ENCODE measurements at regions not wholly inside any gene's neighbourhood (a gene's known extent, or its start where the extent isn't known, plus 50 kb on each side); places are given as distances from the start of the nearest gene placed in this dataset.

DNA sequence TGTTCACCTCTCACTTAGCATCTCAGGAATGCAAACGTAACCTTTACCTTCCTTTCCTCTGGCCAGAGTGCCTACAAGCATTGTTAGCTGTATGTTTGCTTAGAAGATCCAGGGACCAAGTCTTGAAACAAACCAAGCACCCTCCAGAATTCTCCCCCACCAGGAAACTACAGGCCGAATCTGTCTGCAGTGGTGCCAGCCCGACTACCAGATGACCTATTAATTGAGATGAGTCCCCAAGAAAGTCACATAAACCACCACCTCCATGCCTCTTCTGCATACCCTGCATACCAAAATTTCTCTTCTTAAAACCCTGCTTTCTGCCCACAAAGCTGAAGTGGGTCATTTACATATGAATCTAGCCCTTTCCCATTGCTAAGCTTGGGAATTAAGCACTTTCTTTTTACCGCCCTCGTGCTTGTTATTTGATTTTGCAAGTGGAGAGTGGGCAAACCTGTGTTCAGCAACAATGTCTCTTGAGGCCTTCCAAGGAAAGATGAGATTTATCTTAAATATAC is 1239.1 kb downstream of the CDH12 start:
- TF ChIP-seq, protein P1, sequence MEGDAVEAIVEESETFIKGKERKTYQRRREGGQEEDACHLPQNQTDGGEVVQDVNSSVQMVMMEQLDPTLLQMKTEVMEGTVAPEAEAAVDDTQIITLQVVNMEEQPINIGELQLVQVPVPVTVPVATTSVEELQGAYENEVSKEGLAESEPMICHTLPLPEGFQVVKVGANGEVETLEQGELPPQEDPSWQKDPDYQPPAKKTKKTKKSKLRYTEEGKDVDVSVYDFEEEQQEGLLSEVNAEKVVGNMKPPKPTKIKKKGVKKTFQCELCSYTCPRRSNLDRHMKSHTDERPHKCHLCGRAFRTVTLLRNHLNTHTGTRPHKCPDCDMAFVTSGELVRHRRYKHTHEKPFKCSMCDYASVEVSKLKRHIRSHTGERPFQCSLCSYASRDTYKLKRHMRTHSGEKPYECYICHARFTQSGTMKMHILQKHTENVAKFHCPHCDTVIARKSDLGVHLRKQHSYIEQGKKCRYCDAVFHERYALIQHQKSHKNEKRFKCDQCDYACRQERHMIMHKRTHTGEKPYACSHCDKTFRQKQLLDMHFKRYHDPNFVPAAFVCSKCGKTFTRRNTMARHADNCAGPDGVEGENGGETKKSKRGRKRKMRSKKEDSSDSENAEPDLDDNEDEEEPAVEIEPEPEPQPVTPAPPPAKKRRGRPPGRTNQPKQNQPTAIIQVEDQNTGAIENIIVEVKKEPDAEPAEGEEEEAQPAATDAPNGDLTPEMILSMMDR (IDR thresholded peaks at IDR 0.05): no peak

DNA sequence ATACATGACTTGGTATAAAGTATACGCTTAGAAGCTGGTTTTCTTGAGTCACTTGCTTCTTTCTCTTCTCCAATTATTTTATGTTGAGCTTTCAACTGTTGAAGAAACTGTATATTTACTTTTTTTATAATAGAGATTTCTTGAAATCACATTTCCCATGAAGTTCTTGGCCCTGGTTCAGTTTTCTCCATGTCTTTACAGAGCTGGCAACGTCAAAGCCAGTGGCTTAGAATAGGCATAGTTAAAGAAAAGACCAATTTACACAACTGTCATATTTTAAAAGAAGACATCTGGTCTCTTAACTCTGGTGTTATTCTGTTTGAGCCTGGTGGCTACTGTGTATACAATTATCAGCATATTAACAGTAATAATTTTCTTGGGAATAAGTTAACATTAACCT is 1249.3 kb downstream of the CDH12 start:
- TF ChIP-seq, protein P1 (IDR thresholded peaks at IDR 0.05): no peak

DNA sequence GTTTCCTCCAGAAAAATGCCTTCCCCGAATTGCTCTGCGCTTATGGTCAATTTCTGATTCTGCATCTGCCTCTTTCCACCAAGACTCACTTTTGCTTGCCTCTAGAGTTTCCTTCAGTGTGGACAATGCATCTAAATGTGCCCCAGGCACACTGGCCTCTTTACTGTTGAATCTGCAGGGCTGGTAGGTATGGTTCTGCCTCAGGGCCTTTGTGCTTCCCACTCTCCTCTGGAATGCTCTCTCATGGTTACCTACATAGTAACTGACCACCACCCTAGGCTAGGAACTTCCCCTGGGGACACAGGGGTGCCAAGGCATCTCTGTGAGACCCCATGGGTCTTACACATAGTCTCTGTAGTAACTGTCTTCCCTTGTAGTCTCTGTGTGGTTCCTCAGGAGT is 1258.6 kb downstream of the CDH12 start:
- TF ChIP-seq, protein P1 (IDR thresholded peaks at IDR 0.05): no peak

DNA sequence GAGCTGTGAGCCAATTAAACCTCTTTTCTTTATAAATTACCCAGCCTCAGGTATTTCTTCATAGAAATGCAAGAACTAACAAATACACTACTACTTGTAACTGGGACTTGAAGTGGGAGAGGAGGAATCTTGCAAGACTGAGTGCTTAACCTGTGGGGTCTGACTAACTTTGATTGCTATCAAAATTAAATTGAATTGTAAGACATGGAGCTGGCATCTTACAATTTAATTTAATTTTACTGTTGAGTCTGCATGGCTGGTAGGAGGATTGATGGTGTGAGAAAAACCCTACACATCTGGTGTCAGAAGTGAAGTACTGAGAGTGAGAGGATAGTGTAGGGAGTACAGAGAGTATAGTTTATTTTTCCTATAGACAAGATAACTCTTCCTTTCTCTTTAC is 1259.9 kb downstream of the CDH12 start:
- TF ChIP-seq, protein P1 (IDR thresholded peaks at IDR 0.05): no peak

DNA sequence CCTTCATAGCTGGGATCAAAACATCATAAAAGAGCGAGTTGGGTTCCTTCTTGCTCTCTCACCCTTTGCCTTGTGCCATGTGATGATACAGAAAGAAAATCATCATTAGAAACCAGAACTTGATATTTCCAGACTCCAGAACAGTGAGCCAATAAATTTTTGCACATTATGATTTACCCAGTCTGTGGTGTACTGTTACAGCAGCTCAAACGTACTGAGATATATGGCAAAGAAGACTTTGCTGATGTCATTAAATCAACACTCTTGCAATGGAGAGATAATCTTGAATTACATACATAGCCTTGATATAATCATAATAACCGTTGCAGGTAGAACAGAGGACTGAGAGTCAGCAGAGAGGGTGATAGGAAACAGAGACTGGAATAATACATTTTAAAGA is 1271.6 kb downstream of the CDH12 start:
- TF ChIP-seq, protein P1 (IDR thresholded peaks at IDR 0.05): no peak

DNA sequence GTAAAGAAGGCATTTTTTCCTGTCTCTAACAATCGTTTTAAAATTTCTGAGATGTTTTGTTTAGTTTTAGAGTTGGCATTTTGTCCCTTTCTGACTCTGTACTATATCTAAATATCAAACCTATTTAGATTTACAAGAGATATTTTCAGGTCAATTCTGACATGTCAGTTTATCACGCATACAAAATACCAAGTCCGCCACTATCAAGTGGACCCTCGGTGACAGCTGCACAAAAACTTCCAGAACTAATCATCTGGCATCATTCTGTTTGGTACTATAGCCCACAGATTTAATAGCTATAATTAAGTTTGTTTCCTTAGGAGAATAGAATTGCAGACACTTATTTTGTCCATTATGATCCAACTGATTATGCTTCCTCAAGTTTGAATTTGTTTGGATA is 1278.2 kb downstream of the CDH12 start:
- TF ChIP-seq, protein P1 (IDR thresholded peaks at IDR 0.05): no peak

DNA sequence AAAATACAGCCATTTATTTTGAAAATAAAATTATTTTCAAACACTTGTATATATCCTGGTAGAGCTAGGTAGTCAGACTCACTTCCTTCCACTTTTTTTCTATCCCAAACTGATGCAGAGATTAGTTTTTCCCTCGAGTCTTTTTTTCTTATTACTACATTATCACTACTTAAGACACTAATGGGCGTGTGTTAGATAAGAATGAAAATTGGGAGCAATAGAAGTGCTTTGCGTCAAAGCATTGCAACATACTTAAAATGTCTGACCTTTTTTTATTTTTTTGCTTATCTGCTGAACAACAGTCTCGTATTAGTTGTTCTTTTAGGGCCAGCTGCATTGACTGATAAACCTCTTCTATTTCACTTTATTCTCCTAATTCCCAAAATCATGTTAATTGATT is 1278.7 kb downstream of the CDH12 start:
- TF ChIP-seq, protein P1 (IDR thresholded peaks at IDR 0.05): no peak

Measured in LNCAP (cell line).